Esophagus muscularis mucosa (tissue), 4 donors: ENCODE measurements at regions not wholly inside any gene's neighbourhood (a gene's known extent, or its start where the extent isn't known, plus 50 kb on each side); places are given as distances from the start of the nearest gene placed in this dataset.

Experiments used
- DNase-seq: peaks from one replicate; pipeline ENCODE4 v3.0.0-alpha.2; 2017; ENCODE audit errors: extremely low spot score
- H3K27ac ChIP-seq, 4 donors: fragments of 200-600 bp; sonication (generic); replicated peaks in 1 of 4; 1 replicate in 3 of 4; 2 replicates in 1 of 4; pipeline ENCODE4 v1.5.1; 2016 to 2019; ENCODE audit warnings: mild to moderate bottlenecking in 1 of 4
- H3K27me3 ChIP-seq, 4 donors: fragments of 200-600 bp; sonication (generic); one replicate each; pipeline versions ENCODE4 v1.5.1 to v1.6.0; 2016 to 2019
- H3K36me3 ChIP-seq, 4 donors: fragments of 200-600 bp; sonication (generic); one replicate each; pipeline ENCODE4 v1.5.1; 2016 to 2019
- H3K4me1 ChIP-seq, 4 donors: fragments of 200-600 bp; sonication (generic); one replicate each; pipeline ENCODE4 v1.5.1; 2016 to 2019
- H3K4me3 ChIP-seq, 4 donors: fragments of 200-600 bp; sonication (generic); 1 replicate in 2 of 4; 2 replicates in 2 of 4; pipeline ENCODE4 v1.5.1; 2016 to 2019; ENCODE audit warnings: mild to moderate bottlenecking in 4 of 4, moderate library complexity in 1 of 4
- H3K9me3 ChIP-seq, 4 donors: fragments of 200-600 bp; sonication (generic); 1 replicate in 3 of 4; 2 replicates in 1 of 4; pipeline ENCODE4 v1.5.1; 2016 to 2019
- CTCF ChIP-seq, 3 experiments: fragments of 200-600 bp in 2 of 3; fragments of 450-650 bp in 1 of 3; sonication (generic) in 2 of 3; IDR thresholded peaks; one replicate each; pipeline ENCODE4 v1.5.1; 2017 to 2019; ENCODE audit warnings: antibody characterized with exemption in 3 of 3, mild to moderate bottlenecking in 2 of 3, moderate library complexity in 1 of 3
- EP300 ChIP-seq: sonication (generic); formaldehyde crosslinking; IDR thresholded peaks from one replicate; pipeline ENCODE4 v1.6.1; 2017; ENCODE audit warnings: antibody characterized with exemption
- POLR2A ChIP-seq: fragments of 450-650 bp; IDR thresholded peaks from one replicate; pipeline ENCODE4 v1.6.1; 2017; ENCODE audit warnings: antibody characterized with exemption, moderate library complexity, mild to moderate bottlenecking, low read depth
- POLR2AphosphoS5 ChIP-seq, 2 donors: sonication (generic); formaldehyde crosslinking; IDR thresholded peaks; one replicate each; pipeline ENCODE4 v1.6.1; 2017; ENCODE audit warnings: antibody characterized with exemption in 2 of 2
- WGBS: methylation state at CpG from one replicate; pipeline ENCODE4 v1.1.5; 2018; 5-methylcytosine and 5-hydroxymethylcytosine counted together
- intact Hi-C: fragments of 100-400 bp; cut with DNase I; formaldehyde crosslinking; loops from one replicate; pipeline ENCODE4 v1.15.1; 2023

DNA sequence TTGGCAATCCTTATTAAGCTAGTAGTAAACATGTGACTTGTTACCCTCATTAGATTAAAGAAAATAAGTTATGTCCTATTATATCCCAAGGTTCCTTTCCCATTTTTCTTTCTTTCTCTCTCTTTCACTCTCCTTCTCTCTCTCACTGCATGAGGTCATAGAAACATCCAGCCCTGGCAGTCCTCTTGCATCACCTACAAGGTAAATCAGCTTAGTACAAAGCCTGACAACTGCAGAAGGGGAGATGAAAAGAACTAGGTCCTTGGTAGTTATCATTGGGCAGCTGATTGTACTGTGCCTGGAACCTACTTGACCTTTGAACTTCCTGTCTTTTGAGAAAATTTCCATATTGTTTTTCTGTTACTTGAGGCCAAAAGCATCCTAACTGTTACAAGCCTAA lies 307.9 kb upstream of the SP8 start:
- TF ChIP-seq CTCF (IDR thresholded peaks at IDR 0.05): no peak
- no peak for TF ChIP-seq EP300
- no peak for TF ChIP-seq POLR2A
- TF ChIP-seq POLR2AphosphoS5 (IDR thresholded peaks at IDR 0.05): no peak
- intact Hi-C loops: no loop called here

GRCh38 chr7:21099432-21099831 lies 312.7 kb upstream of the SP8 start:
- intact Hi-C loops: no loop called here
- Histone ChIP-seq H3K4me3 (no peak overlapping the region), H3K4me1 (no peaks in the 10 kb centered on the region), H3K27me3 (no peaks in the 10 kb centered on the region), H3K9me3 (no peaks in the 10 kb centered on the region), H3K36me3 (no peaks in the 10 kb centered on the region), H3K27ac (no peak overlapping the region)
- DNase-seq: no peak
- no peak for TF ChIP-seq POLR2AphosphoS5 (IDR thresholded peaks at IDR 0.05)
- TF ChIP-seq CTCF (IDR thresholded peaks at IDR 0.05): no peak
- TF ChIP-seq POLR2A: no peak
- TF ChIP-seq EP300: no peak
- WGBS: 70% methylated on average over 1 of the region's 1 CpG

More for the DNA sequence above, 307.9 kb upstream of the SP8 start:
- Histone ChIP-seq H3K4me3 (no peak overlapping the region), H3K9me3 (no peaks in the 10 kb centered on the region), H3K27me3 (no peaks in the 10 kb centered on the region), H3K4me1 (no peaks in the 10 kb centered on the region), H3K36me3 (no peaks in the 10 kb centered on the region), H3K27ac (no peak overlapping the region)
- DNase-seq: no peak

GRCh38 chr7:21099955-21100354 lies 313.3 kb upstream of the SP8 start:
- Histone ChIP-seq H3K27me3 (no peaks in the 10 kb centered on the region), H3K9me3 (no peaks in the 10 kb centered on the region), H3K4me1 (no peaks in the 10 kb centered on the region), H3K27ac (no peak overlapping the region), H3K36me3 (no peaks in the 10 kb centered on the region), H3K4me3 (no peak overlapping the region)
- TF ChIP-seq CTCF (IDR thresholded peaks at IDR 0.05): no peak
- TF ChIP-seq EP300: no peak
- TF ChIP-seq POLR2AphosphoS5 (IDR thresholded peaks at IDR 0.05): no peak
- no peak for TF ChIP-seq POLR2A
- intact Hi-C loops: no loop called here
- DNase-seq: no peak

DNA sequence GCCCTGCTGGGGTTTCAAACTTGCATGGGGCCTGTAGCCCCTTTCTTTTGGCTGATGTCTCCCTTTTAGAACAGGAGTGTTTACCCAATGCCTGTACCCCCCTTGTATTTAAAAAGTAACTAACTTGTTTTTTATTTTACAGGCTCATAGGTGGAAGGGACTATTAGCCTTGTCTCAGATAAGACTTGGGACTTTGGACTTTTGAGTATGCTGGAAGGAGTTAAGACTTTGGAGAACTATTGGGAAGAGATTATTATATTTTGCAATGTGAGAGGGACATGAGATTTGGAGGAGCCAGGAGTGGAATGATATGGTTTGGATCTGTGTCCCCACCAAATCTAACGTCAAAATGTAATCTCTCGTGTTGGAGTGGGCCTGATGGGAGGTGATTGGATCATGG lies 314.9 kb upstream of the SP8 start:
- Histone ChIP-seq H3K4me3 (no peak overlapping the region), H3K36me3 (no peaks in the 10 kb centered on the region), H3K9me3 (no peaks in the 10 kb centered on the region), H3K4me1 (no peaks in the 10 kb centered on the region), H3K27me3 (no peaks in the 10 kb centered on the region), H3K27ac (no peak overlapping the region)
- 88% methylated on average over 2 of the region's 2 CpGs for WGBS
- intact Hi-C loops: no loop called here
- TF ChIP-seq CTCF (IDR thresholded peaks at IDR 0.05): no peak
- TF ChIP-seq POLR2AphosphoS5 (IDR thresholded peaks at IDR 0.05): no peak
- no peak for TF ChIP-seq POLR2A
- no peak for TF ChIP-seq EP300
- DNase-seq: no peak

- no peak for DNase-seq
- intact Hi-C loops: no loop called here
- WGBS: 80% methylated on average over 4 of the region's 4 CpGs
These were observed 316.9 kb upstream of the SP8 start for GRCh38 chr7:21103426-21104123.

More at GRCh38 chr7:21103426-21104123, 316.9 kb upstream of the SP8 start:
- TF ChIP-seq POLR2AphosphoS5 (IDR thresholded peaks at IDR 0.05) (no peak), EP300 (no peak), POLR2A (no peak), CTCF (IDR thresholded peaks at IDR 0.05) (no peak)
- Histone ChIP-seq H3K4me3 (no peak overlapping the region), H3K9me3 (no peaks in the 10 kb centered on the region), H3K4me1 (peaks cover 0 to 17% (median 8%) of the 10 kb centered on the region in 4 donors), H3K27me3 (no peaks in the 10 kb centered on the region), H3K36me3 (no peaks in the 10 kb centered on the region), H3K27ac (no peak overlapping the region)
